WI38 (cell line): ENCODE measurements at regions not wholly inside any gene's neighbourhood (a gene's known extent, or its start where the extent isn't known, plus 50 kb on each side); places are given as distances from the start of the nearest gene placed in this dataset.

Experiments used
- H3K4me3 ChIP-seq: 2 replicates; pipeline ENCODE4 v1.5.1; 2011; ENCODE audit warnings: low read depth, mild to moderate bottlenecking, control low read depth, low read length
- CTCF ChIP-seq: IDR thresholded peaks from 2 replicates; pipeline ENCODE4 v1.5.1; 2012; ENCODE audit warnings: low read depth, mild to moderate bottlenecking, control low read depth, low read length

- H3K4me3 ChIP-seq = no peak overlapping the region
- TF ChIP-seq CTCF = no peak
These were observed 465.9 kb upstream of the DAB1 start for GRCh38 chr1:57889676-57890320.

- no peak for TF ChIP-seq CTCF
- H3K4me3 ChIP-seq = no peak overlapping the region
These were observed 464.2 kb upstream of the DAB1 start for GRCh38 chr1:57887964-57888491.

GRCh38 chr1:57886376-57886775 lies 462.5 kb upstream of the DAB1 start:
- TF ChIP-seq CTCF = no peak
- no peak overlapping the region for H3K4me3 ChIP-seq

- H3K4me3 ChIP-seq = no peak overlapping the region
- TF ChIP-seq CTCF = no peak
These were observed 459.8 kb upstream of the DAB1 start for GRCh38 chr1:57883642-57883995.

- H3K4me3 ChIP-seq = no peak overlapping the region
- no peak for TF ChIP-seq CTCF
These were observed 459.2 kb upstream of the DAB1 start for GRCh38 chr1:57882934-57883641.

GRCh38 chr1:57882072-57882471 lies 458.2 kb upstream of the DAB1 start:
- no peak overlapping the region for H3K4me3 ChIP-seq
- TF ChIP-seq CTCF = no peak

GRCh38 chr1:57881639-57882038 lies 457.8 kb upstream of the DAB1 start:
- TF ChIP-seq CTCF = no peak
- no peak overlapping the region for H3K4me3 ChIP-seq
